HEK293T (cell line): ENCODE measurements at regions not wholly inside any gene's neighbourhood (a gene's known extent, or its start where the extent isn't known, plus 50 kb on each side); places are given as distances from the start of the nearest gene placed in this dataset.

Source experiments
- CTBP1 ChIP-seq: fragments of 450-650 bp; IDR thresholded peaks from 2 replicates; pipeline ENCODE4 v1.6.1; 2016; ENCODE audit warnings: borderline replicate concordance
- FOXK2 ChIP-seq: fragments of 450-650 bp; IDR thresholded peaks from 2 replicates; pipeline ENCODE4 v1.6.1; 2016; ENCODE audit warnings: mild to moderate bottlenecking
- FOXM1 ChIP-seq: fragments of 450-650 bp; IDR thresholded peaks from 2 replicates; pipeline ENCODE4 v1.6.1; 2017; ENCODE audit warnings: mild to moderate bottlenecking, borderline replicate concordance
- L3MBTL2 ChIP-seq: fragments of 450-650 bp; conservative IDR thresholded peaks from 2 replicates; pipeline ENCODE4 v1.6.1; 2016; ENCODE audit warnings: mild to moderate bottlenecking

DNA sequence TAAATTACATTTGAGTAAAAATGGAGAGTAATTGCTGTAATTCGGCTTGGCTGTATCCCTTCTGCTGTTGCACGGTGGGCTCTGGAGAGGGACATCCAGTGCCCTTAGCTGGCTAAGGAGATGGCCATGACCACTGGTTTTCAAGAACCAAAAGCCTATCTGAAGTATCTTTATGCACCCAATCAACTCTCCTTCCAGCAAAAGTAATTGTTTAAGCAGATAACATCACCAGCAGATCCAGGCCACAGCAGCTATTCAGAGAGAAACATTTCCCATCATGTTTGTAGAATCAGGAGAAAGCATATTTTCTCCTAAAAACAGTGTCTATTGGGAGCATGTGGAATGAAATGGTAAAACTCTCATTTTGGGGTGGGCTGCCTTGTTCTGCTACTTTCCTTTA, 514.5 kb upstream of the RGMA start:
- TF ChIP-seq FOXM1 (no peak), L3MBTL2 (no peak), CTBP1 (no peak), FOXK2 (no peak)
